ENCODE measurements at regions not wholly inside any gene's neighbourhood (a gene's known extent, or its start where the extent isn't known, plus 50 kb on each side); places are given as distances from the start of the nearest gene placed in this dataset.

- TF ChIP-seq REST (IDR thresholded peaks at IDR 0.05; ENCODE audit: insufficient read depth in 1 of 2, low read depth in 2 of 2, low read length in 2 of 2) (no peak), POLR2AphosphoS5 (IDR thresholded peaks at IDR 0.05; ENCODE audit: low read depth, low read length) (no peak)
These were observed 500.1 kb downstream of the OCA2 start for GRCh38 chr15:27599034-27599433.
